Large intestine (tissue), 3 donors: ENCODE measurements at regions not wholly inside any gene's neighbourhood (a gene's known extent, or its start where the extent isn't known, plus 50 kb on each side); places are given as distances from the start of the nearest gene placed in this dataset.
"Not testable (repeated sequence)": the region's sequence is repeated elsewhere in the genome, so short reads cannot be mapped to it uniquely, and the experiment has no call there.

ENCODE experiments used
- DNase-seq, 2 donors: peaks; one replicate each; pipeline versions ENCODE4 v3.0.0 to v3.0.0-alpha.2; 2013
- H3K27ac ChIP-seq: one replicate; pipeline ENCODE4 v1.5.1; 2013; ENCODE audit warnings: low read length
- H3K27me3 ChIP-seq: 2 replicates; pipeline ENCODE4 v1.6.1; 2013; ENCODE audit warnings: low read length; ENCODE audit not compliant: control insufficient read depth, insufficient read depth
- H3K36me3 ChIP-seq: 2 replicates; pipeline ENCODE4 v1.6.1; 2013; ENCODE audit warnings: low read length; ENCODE audit not compliant: control insufficient read depth, insufficient read depth
- H3K4me1 ChIP-seq: one replicate; pipeline ENCODE4 v1.6.1; 2013; ENCODE audit warnings: low read length; ENCODE audit not compliant: control insufficient read depth, insufficient read depth
- H3K4me3 ChIP-seq: one replicate; pipeline ENCODE4 v1.5.1; 2013; ENCODE audit warnings: low read length
- H3K9me3 ChIP-seq: one replicate; pipeline ENCODE4 v1.6.1; 2013; ENCODE audit warnings: mild to moderate bottlenecking, low read depth, low read length, moderate library complexity; ENCODE audit not compliant: control insufficient read depth
- WGBS: methylation state at CpG from one replicate; pipeline ENCODE4 v1.1.5; 2013; ENCODE audit warnings: low lambda C conversion rate; ENCODE audit not compliant: insufficient coverage; 5-methylcytosine and 5-hydroxymethylcytosine counted together

- DNase-seq, H3K4me3 ChIP-seq, H3K4me1 ChIP-seq, H3K27me3 ChIP-seq, H3K27ac ChIP-seq, H3K36me3 ChIP-seq, H3K9me3 ChIP-seq: not testable (repeated sequence)
- no CpG with 5 or more reads among the region's 8 CpGs for WGBS
These were observed 4510.9 kb upstream of the OR11H1 start for GRCh38 chr22:11017108-11017507.

DNA sequence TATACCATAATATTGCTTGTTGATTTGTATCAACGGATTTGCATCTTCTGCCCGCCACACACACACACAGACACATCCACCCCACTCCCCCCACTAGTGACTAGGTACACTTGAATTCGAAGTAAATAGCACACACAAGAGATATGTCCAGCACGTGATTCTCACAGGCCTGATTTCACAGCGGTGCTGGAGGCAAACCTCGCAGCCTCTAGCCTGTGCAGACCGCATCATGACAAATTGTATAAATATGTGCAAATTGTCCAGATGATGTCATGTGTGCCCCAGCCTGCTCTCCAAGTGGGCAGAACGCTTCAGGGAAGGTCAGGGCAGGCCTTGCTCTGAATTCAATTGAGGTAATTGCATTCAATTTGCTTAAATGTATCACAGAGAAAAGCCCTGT, 4507.5 kb upstream of the OR11H1 start:
- not testable (repeated sequence) for DNase-seq, H3K36me3 ChIP-seq, H3K27me3 ChIP-seq, H3K4me3 ChIP-seq, H3K27ac ChIP-seq, H3K4me1 ChIP-seq, H3K9me3 ChIP-seq
- no CpG with 5 or more reads among the region's 8 CpGs for WGBS

- peaks cover 15% of the 10 kb centered on the region for H3K9me3 ChIP-seq
These were observed 4501.5 kb upstream of the OR11H1 start for GRCh38 chr22:11026541-11026940.

GRCh38 chr22:11027064-11027463, 4500.9 kb upstream of the OR11H1 start:
- not testable (repeated sequence) for DNase-seq, H3K4me3 ChIP-seq, H3K4me1 ChIP-seq, H3K27ac ChIP-seq, H3K36me3 ChIP-seq, H3K27me3 ChIP-seq
- peaks cover 21% of the 10 kb centered on the region for H3K9me3 ChIP-seq
- WGBS: 63% methylated on average over 6 of the region's 9 CpGs

More at GRCh38 chr22:11026541-11026940, 4501.5 kb upstream of the OR11H1 start:
- H3K27ac ChIP-seq, H3K36me3 ChIP-seq, H3K27me3 ChIP-seq, H3K4me1 ChIP-seq, DNase-seq, H3K4me3 ChIP-seq: not testable (repeated sequence)
- WGBS: 86% methylated on average over 1 of the region's 4 CpGs

GRCh38 chr22:11027532-11027931, 4500.5 kb upstream of the OR11H1 start:
- H3K4me1 ChIP-seq, DNase-seq, H3K4me3 ChIP-seq, H3K27me3 ChIP-seq, H3K36me3 ChIP-seq, H3K27ac ChIP-seq: not testable (repeated sequence)
- WGBS: 71% methylated on average over 1 of the region's 1 CpG
- H3K9me3 ChIP-seq: peaks cover 25% of the 10 kb centered on the region

DNA sequence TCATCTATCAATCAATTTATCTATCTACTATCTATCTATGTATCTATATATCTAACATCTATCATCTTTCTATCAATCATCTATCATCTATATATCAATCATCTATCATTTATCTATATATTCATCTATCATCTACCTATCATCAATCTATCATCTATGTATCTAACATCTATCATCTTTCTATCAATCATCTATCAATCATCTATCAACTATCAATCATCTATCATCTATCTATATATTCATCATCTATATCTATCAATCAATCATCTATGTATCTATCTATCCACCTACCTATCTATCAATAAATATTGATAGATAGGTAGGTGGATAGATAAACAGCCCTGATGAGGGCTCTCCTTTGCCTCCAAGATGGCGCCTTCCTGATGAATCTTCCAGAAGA, 4499.8 kb upstream of the OR11H1 start:
- not testable (repeated sequence) for H3K4me3 ChIP-seq, H3K4me1 ChIP-seq, H3K36me3 ChIP-seq, H3K27ac ChIP-seq, DNase-seq, H3K27me3 ChIP-seq
- peaks cover 29% of the 10 kb centered on the region for H3K9me3 ChIP-seq
- WGBS: 18% methylated on average over 1 of the region's 1 CpG

DNA sequence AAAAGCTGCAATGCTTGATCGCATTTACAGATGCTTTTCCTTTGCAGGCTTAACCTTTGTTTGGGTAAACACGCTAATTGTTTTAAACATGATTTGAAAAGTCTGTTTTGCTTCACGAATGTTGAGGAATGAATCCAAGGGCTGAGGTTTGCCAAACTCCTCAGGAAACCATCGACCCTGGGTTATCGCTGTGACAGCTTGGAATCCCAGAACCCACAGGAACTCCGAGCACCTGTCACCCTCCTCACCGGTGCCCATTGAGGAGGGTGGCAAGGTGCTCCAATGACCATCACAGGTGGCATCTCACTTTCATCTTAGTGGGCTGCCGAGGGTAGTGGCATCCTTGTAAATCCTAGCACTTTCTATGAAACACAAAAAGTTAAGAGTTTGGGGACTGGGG, 4498.5 kb upstream of the OR11H1 start:
- H3K36me3 ChIP-seq: not testable (repeated sequence)
- WGBS: no CpG with 5 or more reads among the region's 8 CpGs

DNA sequence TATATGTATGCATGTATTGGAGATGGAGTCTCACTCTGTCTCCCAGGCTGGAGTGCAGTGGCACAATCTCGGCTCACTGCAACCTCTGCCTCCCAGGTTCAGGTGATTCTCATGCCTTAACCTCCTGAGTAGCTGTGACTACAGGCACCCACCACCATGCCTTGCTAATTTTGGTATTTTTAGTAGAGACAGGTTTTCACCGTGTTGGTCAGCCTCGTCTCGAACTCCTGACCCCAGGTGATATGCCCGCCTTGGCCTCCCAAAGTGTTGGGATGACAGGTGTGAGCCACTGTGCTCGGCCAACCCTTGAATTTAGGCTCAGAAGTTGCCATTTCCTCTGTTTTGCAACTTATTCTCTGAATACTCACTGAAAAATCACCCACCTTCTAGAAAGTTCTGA, 4498.0 kb upstream of the OR11H1 start:
- peaks cover 39% of the 10 kb centered on the region for H3K9me3 ChIP-seq
- not testable (repeated sequence) for H3K27ac ChIP-seq, H3K27me3 ChIP-seq, H3K36me3 ChIP-seq, H3K4me3 ChIP-seq, H3K4me1 ChIP-seq, DNase-seq
- WGBS: 55% methylated on average over 4 of the region's 6 CpGs

More for the DNA sequence above, 4498.5 kb upstream of the OR11H1 start:
- DNase-seq, H3K27ac ChIP-seq, H3K4me1 ChIP-seq, H3K27me3 ChIP-seq, H3K4me3 ChIP-seq: not testable (repeated sequence)
- peaks cover 36% of the 10 kb centered on the region for H3K9me3 ChIP-seq

DNA sequence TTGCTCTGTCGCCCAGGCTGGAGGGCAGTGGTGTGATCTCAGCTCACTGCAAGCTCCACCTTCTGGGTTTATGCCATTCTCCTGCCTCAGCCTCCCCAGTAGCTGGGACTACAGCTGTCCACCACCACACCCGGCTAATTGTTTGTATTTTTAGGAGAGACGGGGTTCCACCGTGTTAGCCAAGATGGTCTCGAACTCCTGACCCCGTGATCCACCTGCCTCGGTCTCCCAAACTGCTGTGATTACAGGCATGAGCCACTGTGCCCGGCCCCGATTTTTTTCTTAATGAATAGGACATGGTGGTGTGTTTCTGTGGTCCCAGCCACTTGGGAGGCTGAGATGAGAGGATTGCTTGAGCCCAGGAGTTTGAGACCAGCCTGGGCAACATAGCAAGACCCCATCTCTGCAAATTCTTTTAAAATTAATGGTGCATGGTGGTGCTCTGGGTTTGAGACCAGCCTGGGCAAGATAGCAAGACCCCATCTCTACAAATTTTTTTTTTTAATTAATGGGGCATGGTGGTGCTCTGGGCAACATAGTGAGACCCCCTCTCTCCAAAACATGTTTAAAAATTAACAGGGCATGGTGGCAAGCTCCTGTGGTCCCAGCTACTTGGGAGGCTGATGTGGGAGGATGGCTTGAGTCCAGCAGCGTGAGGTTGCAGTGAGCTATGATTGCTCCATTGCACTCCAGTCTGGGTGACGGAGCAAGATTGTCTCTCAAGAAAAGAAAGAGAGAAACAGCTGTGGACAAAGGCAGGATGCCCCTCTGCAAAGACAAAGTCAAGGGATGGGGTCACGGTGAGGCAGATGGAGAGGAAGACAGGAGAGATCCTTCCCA, 4497.2 kb upstream of the OR11H1 start:
- 73% methylated on average over 8 of the region's 12 CpGs for WGBS
- DNase-seq, H3K4me1 ChIP-seq, H3K27me3 ChIP-seq, H3K27ac ChIP-seq, H3K36me3 ChIP-seq, H3K4me3 ChIP-seq: not testable (repeated sequence)
- H3K9me3 ChIP-seq: peaks cover 42% of the 10 kb centered on the region

DNA sequence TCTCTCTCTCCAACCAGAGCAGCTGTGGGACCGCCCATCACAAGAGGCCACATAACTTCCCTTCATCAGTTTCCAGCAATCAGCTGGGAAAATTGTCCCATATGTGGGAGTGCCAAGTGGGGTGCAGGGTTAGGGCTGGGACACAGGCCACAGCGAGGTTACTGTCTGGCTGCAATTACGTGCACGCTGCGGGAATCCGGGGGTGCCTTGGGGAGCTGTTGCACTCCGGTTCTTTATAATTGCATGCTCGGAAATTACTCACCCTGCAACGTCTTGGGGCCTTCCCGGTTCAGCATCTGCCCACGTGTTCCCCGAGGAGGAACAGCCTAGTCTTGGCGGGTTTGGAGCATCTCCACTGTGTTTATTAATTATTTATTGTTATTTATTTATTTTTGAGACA, 4495.9 kb upstream of the OR11H1 start:
- not testable (repeated sequence) for H3K36me3 ChIP-seq, H3K27me3 ChIP-seq, DNase-seq, H3K4me3 ChIP-seq, H3K27ac ChIP-seq, H3K4me1 ChIP-seq
- peaks cover 51% of the 10 kb centered on the region for H3K9me3 ChIP-seq
- WGBS: 76% methylated on average over 6 of the region's 13 CpGs

- 51% methylated on average over 4 of the region's 6 CpGs for WGBS
- peaks cover 62% of the 10 kb centered on the region for H3K9me3 ChIP-seq
- not testable (repeated sequence) for H3K27me3 ChIP-seq, H3K4me3 ChIP-seq, DNase-seq, H3K4me1 ChIP-seq, H3K36me3 ChIP-seq, H3K27ac ChIP-seq
These were observed 4493.4 kb upstream of the OR11H1 start for GRCh38 chr22:11034660-11034987.
